CD14-positive monocyte (primary cell): ENCODE measurements at regions not wholly inside any gene's neighbourhood (a gene's known extent, or its start where the extent isn't known, plus 50 kb on each side); places are given as distances from the start of the nearest gene placed in this dataset.

Source experiments
- DNase-seq, 3 donors: peaks; one replicate each; pipeline ENCODE4 v3.0.0-alpha.2; 2011 to 2022
- H2AFZ ChIP-seq: 2 replicates; pipeline ENCODE4 v1.6.0; 2012; ENCODE audit warnings: mild to moderate bottlenecking, low read depth, low read length, inconsistent platforms; ENCODE audit not compliant: insufficient read depth, poor library complexity, severe bottlenecking
- H3K27ac ChIP-seq, 2 donors: 1 replicate in 1 of 2; 2 replicates in 1 of 2; pipeline ENCODE4 v1.5.1; 2012 to 2013; ENCODE audit warnings: low read length in 2 of 2, control low read depth in 1 of 2, inconsistent platforms in 1 of 2, low read depth in 1 of 2, mild to moderate bottlenecking in 1 of 2
- H3K27me3 ChIP-seq, 2 donors: one replicate each; pipeline versions ENCODE4 v1.6.0 to v1.6.1; 2011 to 2013; ENCODE audit warnings: low read length in 2 of 2; ENCODE audit not compliant: control insufficient read depth in 2 of 2, insufficient read depth in 2 of 2
- H3K36me3 ChIP-seq, 2 donors: replicated peaks in 1 of 2; 1 replicate in 1 of 2; 2 replicates in 1 of 2; pipeline versions ENCODE4 v1.5.1 to v1.6.1; 2012 to 2013; ENCODE audit warnings: low read length in 2 of 2, control low read depth in 1 of 2, inconsistent platforms in 1 of 2, mild to moderate bottlenecking in 1 of 2; ENCODE audit not compliant: insufficient read depth in 2 of 2, control insufficient read depth in 1 of 2
- H3K4me1 ChIP-seq, 2 donors: 1 replicate in 1 of 2; 2 replicates in 1 of 2; pipeline versions ENCODE4 v1.5.1 to v1.6.1; 2012 to 2013; ENCODE audit warnings: low read length in 2 of 2, control low read depth in 1 of 2, inconsistent platforms in 1 of 2, mild to moderate bottlenecking in 1 of 2, moderate library complexity in 1 of 2; ENCODE audit not compliant: insufficient read depth in 2 of 2, control insufficient read depth in 1 of 2
- H3K4me2 ChIP-seq: replicated peaks from 2 replicates; pipeline ENCODE3; 2012; ENCODE audit warnings: low read length, moderate library complexity, mild to moderate bottlenecking; ENCODE audit not compliant: poor library complexity, severe bottlenecking; ENCODE audit errors: extremely low read depth
- H3K4me3 ChIP-seq, 3 experiments: fragments of 200-600 bp in 1 of 3; sonication (generic) in 1 of 3; replicated peaks in 1 of 3; 1 replicate in 2 of 3; 2 replicates in 1 of 3; pipeline ENCODE4 v1.5.1; 2011 to 2013; ENCODE audit warnings: low read length in 3 of 3, mild to moderate bottlenecking in 3 of 3, control low read depth in 2 of 3, low read depth in 2 of 3, inconsistent platforms in 1 of 3, moderate library complexity in 1 of 3
- H3K79me2 ChIP-seq: 2 replicates; pipeline ENCODE4 v1.6.0; 2012; ENCODE audit warnings: mild to moderate bottlenecking, control low read depth, inconsistent platforms, low read length, moderate library complexity; ENCODE audit not compliant: insufficient read depth
- H3K9ac ChIP-seq: 2 replicates; pipeline ENCODE4 v1.6.0; 2017; ENCODE audit warnings: low read length, mild to moderate bottlenecking; ENCODE audit not compliant: insufficient read depth, poor library complexity, severe bottlenecking
- H3K9me3 ChIP-seq, 2 donors: replicated peaks in 1 of 2; 1 replicate in 1 of 2; 2 replicates in 1 of 2; pipeline versions ENCODE4 v1.5.1 to v1.6.1; 2012 to 2013; ENCODE audit warnings: low read length in 2 of 2, control low read depth in 1 of 2; ENCODE audit not compliant: control insufficient read depth in 1 of 2, insufficient read depth in 1 of 2
- H4K20me1 ChIP-seq: 2 replicates; pipeline ENCODE4 v1.6.0; 2012; ENCODE audit warnings: mild to moderate bottlenecking, low read length, control low read depth, moderate library complexity; ENCODE audit not compliant: insufficient read depth
- H3K27ac Mint-ChIP-seq, 7 donors: one replicate each; pipeline ENCODE4 v1.8.0; 2020; ENCODE audit warnings: mild to moderate bottlenecking in 7 of 7, mixed read lengths in 7 of 7, moderate library complexity in 6 of 7, inconsistent platforms in 2 of 7
- H3K27me3 Mint-ChIP-seq, 3 donors: one replicate each; pipeline ENCODE4 v1.8.0; 2021 to 2022; ENCODE audit warnings: low read depth in 3 of 3, mild to moderate bottlenecking in 3 of 3, mixed read lengths in 3 of 3, moderate library complexity in 3 of 3, inconsistent platforms in 1 of 3
- H3K36me3 Mint-ChIP-seq, 2 donors: one replicate each; pipeline ENCODE4 v1.8.0; 2020; ENCODE audit warnings: mixed read lengths in 2 of 2, inconsistent platforms in 1 of 2, mild to moderate bottlenecking in 1 of 2
- H3K4me1 Mint-ChIP-seq: one replicate; pipeline ENCODE4 v1.8.0; 2020; ENCODE audit warnings: mild to moderate bottlenecking, mixed read lengths
- H3K4me3 Mint-ChIP-seq, 2 donors: one replicate each; pipeline ENCODE4 v1.8.0; 2020; ENCODE audit warnings: mild to moderate bottlenecking in 2 of 2, mixed read lengths in 2 of 2, moderate library complexity in 1 of 2
- H3K9me3 Mint-ChIP-seq, 7 donors: one replicate each; pipeline ENCODE4 v1.8.0; 2020 to 2022; ENCODE audit warnings: mixed read lengths in 7 of 7, mild to moderate bottlenecking in 6 of 7, moderate library complexity in 6 of 7, inconsistent platforms in 2 of 7
- WGBS: methylation state at CpG from one replicate; pipeline ENCODE4 v1.1.5; 2013; ENCODE audit warnings: missing lambda C conversion rate; ENCODE audit not compliant: insufficient coverage; 5-methylcytosine and 5-hydroxymethylcytosine counted together
- intact Hi-C, 2 donors: fragments of 100-400 bp; cut with micrococcal nuclease; formaldehyde crosslinking; loops; one replicate each; pipeline versions ENCODE4 v1.15.0 to v1.15.1; 2023
- TF ChIP-seq, protein P1 (sequence below): fragments of 200-600 bp; IDR thresholded peaks from one replicate; pipeline ENCODE4 v1.8.0; 2022; ENCODE audit warnings: antibody characterized with exemption, mild to moderate bottlenecking

DNA sequence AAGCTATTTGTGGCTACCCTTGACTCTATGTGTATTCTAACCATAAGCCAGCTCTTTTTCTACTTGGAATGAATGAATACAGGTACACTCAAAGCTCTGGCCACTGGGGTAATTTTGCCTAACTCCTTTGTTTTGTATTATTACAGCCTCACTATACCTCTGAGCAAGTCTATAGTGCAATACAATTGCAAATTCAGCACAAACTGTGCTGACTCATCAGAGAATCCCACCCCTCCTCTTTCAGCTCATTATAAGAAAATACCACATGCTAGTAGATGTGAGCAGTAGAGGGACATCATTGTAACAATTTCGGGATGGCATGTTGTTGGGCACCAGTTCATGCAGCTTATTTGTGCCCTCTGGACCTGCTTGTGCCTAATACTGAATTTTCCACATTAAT is 1382.2 kb downstream of the SLITRK5 start:
- Mint-ChIP-seq H3K4me3 (no peak overlapping the region), H3K27me3 (no peaks in the 10 kb centered on the region), H3K4me1 (no peaks in the 10 kb centered on the region), H3K27ac (no peak overlapping the region), H3K36me3 (no peaks in the 10 kb centered on the region), H3K9me3 (peaks cover 0 to 8% (median 3%) of the 10 kb centered on the region in 7 donors)
- WGBS = 80% methylated on average over 1 of the region's 1 CpG
- no peaks in the 10 kb centered on the region for H3K9me3 ChIP-seq
- H4K20me1 ChIP-seq = no peaks in the 10 kb centered on the region
- H3K4me2 ChIP-seq = no peak overlapping the region
- intact Hi-C loops = no loop called here
- no peaks in the 10 kb centered on the region for H3K36me3 ChIP-seq
- H3K9ac ChIP-seq = no peak overlapping the region
- TF ChIP-seq, protein P1, sequence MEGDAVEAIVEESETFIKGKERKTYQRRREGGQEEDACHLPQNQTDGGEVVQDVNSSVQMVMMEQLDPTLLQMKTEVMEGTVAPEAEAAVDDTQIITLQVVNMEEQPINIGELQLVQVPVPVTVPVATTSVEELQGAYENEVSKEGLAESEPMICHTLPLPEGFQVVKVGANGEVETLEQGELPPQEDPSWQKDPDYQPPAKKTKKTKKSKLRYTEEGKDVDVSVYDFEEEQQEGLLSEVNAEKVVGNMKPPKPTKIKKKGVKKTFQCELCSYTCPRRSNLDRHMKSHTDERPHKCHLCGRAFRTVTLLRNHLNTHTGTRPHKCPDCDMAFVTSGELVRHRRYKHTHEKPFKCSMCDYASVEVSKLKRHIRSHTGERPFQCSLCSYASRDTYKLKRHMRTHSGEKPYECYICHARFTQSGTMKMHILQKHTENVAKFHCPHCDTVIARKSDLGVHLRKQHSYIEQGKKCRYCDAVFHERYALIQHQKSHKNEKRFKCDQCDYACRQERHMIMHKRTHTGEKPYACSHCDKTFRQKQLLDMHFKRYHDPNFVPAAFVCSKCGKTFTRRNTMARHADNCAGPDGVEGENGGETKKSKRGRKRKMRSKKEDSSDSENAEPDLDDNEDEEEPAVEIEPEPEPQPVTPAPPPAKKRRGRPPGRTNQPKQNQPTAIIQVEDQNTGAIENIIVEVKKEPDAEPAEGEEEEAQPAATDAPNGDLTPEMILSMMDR = no peak
- no peak for DNase-seq
- H2AFZ ChIP-seq = no peak overlapping the region
- no peak overlapping the region for H3K4me3 ChIP-seq
- no peak overlapping the region for H3K27ac ChIP-seq
- H3K4me1 ChIP-seq = no peaks in the 10 kb centered on the region
- H3K27me3 ChIP-seq = no peaks in the 10 kb centered on the region
- no peaks in the 10 kb centered on the region for H3K79me2 ChIP-seq

GRCh38 chr13:89057274-89057673 is 1386.1 kb downstream of the SLITRK5 start:
- no peak for DNase-seq
- H3K36me3 ChIP-seq = no peaks in the 10 kb centered on the region
- H3K9ac ChIP-seq = no peak overlapping the region
- Mint-ChIP-seq H3K27ac (no peak overlapping the region), H3K9me3 (peaks cover 0 to 11% (median 6%) of the 10 kb centered on the region in 7 donors), H3K27me3 (no peaks in the 10 kb centered on the region), H3K36me3 (no peaks in the 10 kb centered on the region), H3K4me1 (no peaks in the 10 kb centered on the region), H3K4me3 (no peak overlapping the region)
- H3K4me1 ChIP-seq = no peaks in the 10 kb centered on the region
- TF ChIP-seq, protein P1 = no peak
- H3K4me2 ChIP-seq = no peak overlapping the region
- no peaks in the 10 kb centered on the region for H3K27me3 ChIP-seq
- intact Hi-C loops = no loop called here
- H3K27ac ChIP-seq = no peak overlapping the region
- peaks cover 0 to 7% of the 10 kb centered on the region in 2 donors for H3K9me3 ChIP-seq
- H3K79me2 ChIP-seq = no peaks in the 10 kb centered on the region
- H3K4me3 ChIP-seq = no peak overlapping the region
- no peak overlapping the region for H2AFZ ChIP-seq
- no peaks in the 10 kb centered on the region for H4K20me1 ChIP-seq
